Endothelial cell of umbilical vein (primary cell): ENCODE measurements at regions not wholly inside any gene's neighbourhood (a gene's known extent, or its start where the extent isn't known, plus 50 kb on each side); places are given as distances from the start of the nearest gene placed in this dataset.

Experiments
- EZH2 ChIP-seq: IDR thresholded peaks from 2 replicates; pipeline ENCODE4 v1.6.1; 2012; ENCODE audit warnings: borderline replicate concordance, low read depth, mild to moderate bottlenecking, moderate library complexity, low read length, inconsistent platforms; ENCODE audit not compliant: severe bottlenecking
- FOS ChIP-seq: IDR thresholded peaks from 2 replicates; pipeline ENCODE4 v1.6.1; 2011; ENCODE audit warnings: mild to moderate bottlenecking, low read length, moderate library complexity, borderline replicate concordance; ENCODE audit not compliant: insufficient read depth
- GATA2 ChIP-seq: IDR thresholded peaks from 2 replicates; pipeline ENCODE4 v1.7.0; 2011; ENCODE audit warnings: low read depth, mild to moderate bottlenecking, moderate library complexity, mixed read lengths, low read length; ENCODE audit not compliant: insufficient read length, insufficient read depth
- JUN ChIP-seq: IDR thresholded peaks from 2 replicates; pipeline ENCODE4 v1.6.1; 2011; ENCODE audit warnings: borderline replicate concordance, low read depth; ENCODE audit not compliant: insufficient read length, insufficient read depth
- MYC ChIP-seq: IDR thresholded peaks from one replicate; pipeline ENCODE4 v1.6.1; 2011; ENCODE audit warnings: mild to moderate bottlenecking, low read depth, low read length
- POLR2A ChIP-seq: IDR thresholded peaks from 2 replicates; pipeline ENCODE4 v1.6.1; 2012; ENCODE audit warnings: low read depth, mild to moderate bottlenecking, control low read depth, low read length
- POLR2AphosphoS5 ChIP-seq: IDR thresholded peaks from 2 replicates; pipeline ENCODE4 v1.6.1; 2012; ENCODE audit warnings: low read depth, mild to moderate bottlenecking, control low read depth, low read length, moderate library complexity; ENCODE audit not compliant: insufficient read depth
- TF ChIP-seq, protein P1 (sequence below), 2 donors: IDR thresholded peaks; 1 replicate in 1 of 2; 2 replicates in 1 of 2; pipeline ENCODE4 v1.5.1; 2011; ENCODE audit warnings: low read length in 2 of 2, mild to moderate bottlenecking in 2 of 2, moderate library complexity in 2 of 2, control low read depth in 1 of 2, inconsistent platforms in 1 of 2, low read depth in 1 of 2; ENCODE audit not compliant: insufficient read depth in 1 of 2; ENCODE audit errors: extremely low read depth in 1 of 2
- TF ChIP-seq, protein P2 (sequence below): IDR thresholded peaks from 2 replicates; pipeline ENCODE4 v1.6.1; 2011; ENCODE audit not compliant: insufficient read depth, insufficient read length

DNA sequence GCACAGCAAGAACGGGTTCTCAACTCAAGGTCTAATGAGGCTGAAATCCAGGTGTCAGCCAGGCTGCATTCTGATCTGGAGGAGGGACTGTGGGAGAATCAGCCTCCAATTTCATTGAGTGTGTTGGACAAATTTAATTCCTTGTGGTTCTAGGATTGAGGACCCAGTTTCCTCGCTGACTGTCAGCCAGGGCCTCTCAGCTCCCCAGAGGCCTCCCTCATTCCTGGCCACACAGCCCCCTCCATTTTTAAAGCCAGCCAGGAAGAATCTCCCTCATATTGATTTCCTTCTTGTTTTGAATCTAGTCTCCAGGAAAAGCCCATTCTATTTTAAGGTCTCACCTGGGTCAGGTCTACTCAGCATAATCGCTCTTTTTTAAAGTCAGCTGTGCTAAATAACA is 73.7 kb upstream of the ARMC2 start:
- TF ChIP-seq, protein P1, sequence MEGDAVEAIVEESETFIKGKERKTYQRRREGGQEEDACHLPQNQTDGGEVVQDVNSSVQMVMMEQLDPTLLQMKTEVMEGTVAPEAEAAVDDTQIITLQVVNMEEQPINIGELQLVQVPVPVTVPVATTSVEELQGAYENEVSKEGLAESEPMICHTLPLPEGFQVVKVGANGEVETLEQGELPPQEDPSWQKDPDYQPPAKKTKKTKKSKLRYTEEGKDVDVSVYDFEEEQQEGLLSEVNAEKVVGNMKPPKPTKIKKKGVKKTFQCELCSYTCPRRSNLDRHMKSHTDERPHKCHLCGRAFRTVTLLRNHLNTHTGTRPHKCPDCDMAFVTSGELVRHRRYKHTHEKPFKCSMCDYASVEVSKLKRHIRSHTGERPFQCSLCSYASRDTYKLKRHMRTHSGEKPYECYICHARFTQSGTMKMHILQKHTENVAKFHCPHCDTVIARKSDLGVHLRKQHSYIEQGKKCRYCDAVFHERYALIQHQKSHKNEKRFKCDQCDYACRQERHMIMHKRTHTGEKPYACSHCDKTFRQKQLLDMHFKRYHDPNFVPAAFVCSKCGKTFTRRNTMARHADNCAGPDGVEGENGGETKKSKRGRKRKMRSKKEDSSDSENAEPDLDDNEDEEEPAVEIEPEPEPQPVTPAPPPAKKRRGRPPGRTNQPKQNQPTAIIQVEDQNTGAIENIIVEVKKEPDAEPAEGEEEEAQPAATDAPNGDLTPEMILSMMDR (IDR thresholded peaks at IDR 0.05; ENCODE audit: extremely low read depth in 1 of 2, insufficient read depth in 1 of 2, low read depth in 1 of 2, low read length in 2 of 2) = no peak
- TF ChIP-seq POLR2A (no peak), EZH2 (no peak), MYC (no peak), GATA2 (no peak), JUN (no peak), POLR2AphosphoS5 (no peak), FOS (no peak)
- TF ChIP-seq, protein P2, sequence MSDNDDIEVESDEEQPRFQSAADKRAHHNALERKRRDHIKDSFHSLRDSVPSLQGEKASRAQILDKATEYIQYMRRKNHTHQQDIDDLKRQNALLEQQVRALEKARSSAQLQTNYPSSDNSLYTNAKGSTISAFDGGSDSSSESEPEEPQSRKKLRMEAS = no peak
